ENCODE measurements at regions not wholly inside any gene's neighbourhood (a gene's known extent, or its start where the extent isn't known, plus 50 kb on each side); places are given as distances from the start of the nearest gene placed in this dataset.

DNA sequence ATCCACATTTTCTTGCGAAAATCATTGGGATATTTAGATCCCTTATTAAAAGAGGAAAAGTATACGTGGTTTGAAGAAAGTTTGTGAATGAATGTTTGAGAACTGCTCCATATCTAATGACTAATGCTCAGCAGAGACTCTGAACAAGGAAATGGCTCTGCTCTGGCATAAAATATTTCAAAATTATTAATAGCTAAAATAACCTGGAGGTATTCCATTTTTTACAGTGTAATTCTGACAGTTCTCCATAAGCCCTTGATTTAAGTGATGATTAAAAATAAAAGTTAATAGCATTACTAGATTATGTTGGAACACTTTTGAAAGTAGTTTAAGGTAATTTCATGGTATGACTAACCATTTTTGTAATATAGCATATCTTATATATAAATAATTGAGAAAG, 1276.9 kb upstream of the TENM3 start:
- H3K36me3 ChIP-seq (ENCODE audit: control insufficient read depth in 2 of 2, insufficient read depth in 2 of 2, low read length in 1 of 2) = no peaks in the 10 kb centered on the region
- no peak overlapping the region for H2AFZ ChIP-seq (ENCODE audit: control insufficient read depth, low read depth, low read length)
- intact Hi-C loops (cut with micrococcal nuclease; ENCODE audit: unreplicated experiment) (no loop called here), in situ Hi-C loops (cut with MboI) (no loop called here)
- no peak overlapping the region for H3K4me3 ChIP-seq
- no peaks in the 10 kb centered on the region for H3K9me3 ChIP-seq (replicated peaks; ENCODE audit: control insufficient read depth, insufficient read depth, low read length)
- SMC1A ChIA-PET (ENCODE audit: uncharacterized antibody, unreplicated experiment) = no interaction called here
- 0% methylated on average over 2 of the region's 2 CpGs for WGBS (ENCODE audit: insufficient coverage, insufficient replicate concordance, low lambda C conversion rate, missing lambda C conversion rate)
- DNase-seq (ENCODE audit: low read depth, low spot score) (no peak), ATAC-seq (no peak), FAIRE-seq (no peak)
- RAD21 ChIA-PET (ENCODE audit: unreplicated experiment) = no interaction called here
- no peaks in the 10 kb centered on the region for H3K27me3 ChIP-seq (replicated peaks in 1 of 2; ENCODE audit: control insufficient read depth in 2 of 2, insufficient read depth in 2 of 2, low read length in 1 of 2)
- POLR2A ChIA-PET = no interaction called here
- H3K4me1 ChIP-seq (ENCODE audit: control insufficient read depth, insufficient read depth, low read length) = no peaks in the 10 kb centered on the region
- no peak overlapping the region for H3K27ac ChIP-seq (ENCODE audit: control insufficient read depth, insufficient read depth)
- BruUV-seq (replicated peaks) = no TSS peak
- H4K20me1 ChIP-seq (ENCODE audit: control insufficient read depth, insufficient read depth) = no peaks in the 10 kb centered on the region
- CTCF ChIA-PET = no interaction called here
- no peak overlapping the region for H3K4me2 ChIP-seq (ENCODE audit: control insufficient read depth, insufficient read depth)
- no peaks in the 10 kb centered on the region for H3K79me2 ChIP-seq (ENCODE audit: control insufficient read depth, insufficient read depth, low read length)
- H3K9ac ChIP-seq (ENCODE audit: control insufficient read depth, insufficient read depth, low read length) = no peak overlapping the region
- TF ChIP-seq POLR2AphosphoS5 (IDR thresholded peaks at IDR 0.05; ENCODE audit: low read length) = no peak
- no peak for TF ChIP-seq IRF4 (IDR thresholded peaks at IDR 0.05; ENCODE audit: low read depth, low read length)
- no peak for TF ChIP-seq SRF (IDR thresholded peaks at IDR 0.05; ENCODE audit: low read depth in 2 of 2, low read length in 2 of 2)
- TF ChIP-seq, protein P1, sequence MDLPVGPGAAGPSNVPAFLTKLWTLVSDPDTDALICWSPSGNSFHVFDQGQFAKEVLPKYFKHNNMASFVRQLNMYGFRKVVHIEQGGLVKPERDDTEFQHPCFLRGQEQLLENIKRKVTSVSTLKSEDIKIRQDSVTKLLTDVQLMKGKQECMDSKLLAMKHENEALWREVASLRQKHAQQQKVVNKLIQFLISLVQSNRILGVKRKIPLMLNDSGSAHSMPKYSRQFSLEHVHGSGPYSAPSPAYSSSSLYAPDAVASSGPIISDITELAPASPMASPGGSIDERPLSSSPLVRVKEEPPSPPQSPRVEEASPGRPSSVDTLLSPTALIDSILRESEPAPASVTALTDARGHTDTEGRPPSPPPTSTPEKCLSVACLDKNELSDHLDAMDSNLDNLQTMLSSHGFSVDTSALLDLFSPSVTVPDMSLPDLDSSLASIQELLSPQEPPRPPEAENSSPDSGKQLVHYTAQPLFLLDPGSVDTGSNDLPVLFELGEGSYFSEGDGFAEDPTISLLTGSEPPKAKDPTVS (IDR thresholded peaks at IDR 0.05; ENCODE audit: low read depth, low read length) = no peak
- TF ChIP-seq MLLT1 (IDR thresholded peaks at IDR 0.05) = no peak
- TF ChIP-seq, protein P2, sequence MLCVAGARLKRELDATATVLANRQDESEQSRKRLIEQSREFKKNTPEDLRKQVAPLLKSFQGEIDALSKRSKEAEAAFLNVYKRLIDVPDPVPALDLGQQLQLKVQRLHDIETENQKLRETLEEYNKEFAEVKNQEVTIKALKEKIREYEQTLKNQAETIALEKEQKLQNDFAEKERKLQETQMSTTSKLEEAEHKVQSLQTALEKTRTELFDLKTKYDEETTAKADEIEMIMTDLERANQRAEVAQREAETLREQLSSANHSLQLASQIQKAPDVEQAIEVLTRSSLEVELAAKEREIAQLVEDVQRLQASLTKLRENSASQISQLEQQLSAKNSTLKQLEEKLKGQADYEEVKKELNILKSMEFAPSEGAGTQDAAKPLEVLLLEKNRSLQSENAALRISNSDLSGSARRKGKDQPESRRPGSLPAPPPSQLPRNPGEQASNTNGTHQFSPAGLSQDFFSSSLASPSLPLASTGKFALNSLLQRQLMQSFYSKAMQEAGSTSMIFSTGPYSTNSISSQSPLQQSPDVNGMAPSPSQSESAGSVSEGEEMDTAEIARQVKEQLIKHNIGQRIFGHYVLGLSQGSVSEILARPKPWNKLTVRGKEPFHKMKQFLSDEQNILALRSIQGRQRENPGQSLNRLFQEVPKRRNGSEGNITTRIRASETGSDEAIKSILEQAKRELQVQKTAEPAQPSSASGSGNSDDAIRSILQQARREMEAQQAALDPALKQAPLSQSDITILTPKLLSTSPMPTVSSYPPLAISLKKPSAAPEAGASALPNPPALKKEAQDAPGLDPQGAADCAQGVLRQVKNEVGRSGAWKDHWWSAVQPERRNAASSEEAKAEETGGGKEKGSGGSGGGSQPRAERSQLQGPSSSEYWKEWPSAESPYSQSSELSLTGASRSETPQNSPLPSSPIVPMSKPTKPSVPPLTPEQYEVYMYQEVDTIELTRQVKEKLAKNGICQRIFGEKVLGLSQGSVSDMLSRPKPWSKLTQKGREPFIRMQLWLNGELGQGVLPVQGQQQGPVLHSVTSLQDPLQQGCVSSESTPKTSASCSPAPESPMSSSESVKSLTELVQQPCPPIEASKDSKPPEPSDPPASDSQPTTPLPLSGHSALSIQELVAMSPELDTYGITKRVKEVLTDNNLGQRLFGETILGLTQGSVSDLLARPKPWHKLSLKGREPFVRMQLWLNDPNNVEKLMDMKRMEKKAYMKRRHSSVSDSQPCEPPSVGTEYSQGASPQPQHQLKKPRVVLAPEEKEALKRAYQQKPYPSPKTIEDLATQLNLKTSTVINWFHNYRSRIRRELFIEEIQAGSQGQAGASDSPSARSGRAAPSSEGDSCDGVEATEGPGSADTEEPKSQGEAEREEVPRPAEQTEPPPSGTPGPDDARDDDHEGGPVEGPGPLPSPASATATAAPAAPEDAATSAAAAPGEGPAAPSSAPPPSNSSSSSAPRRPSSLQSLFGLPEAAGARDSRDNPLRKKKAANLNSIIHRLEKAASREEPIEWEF (IDR thresholded peaks at IDR 0.05; ENCODE audit: insufficient replicate concordance, low read depth, low read length) = no peak
- TF ChIP-seq ATF7 (IDR thresholded peaks at IDR 0.05; ENCODE audit: low read depth) = no peak
- no peak for TF ChIP-seq TCF3 (IDR thresholded peaks at IDR 0.05; ENCODE audit: borderline replicate concordance, insufficient read depth, low read depth, low read length)
- no peak for TF ChIP-seq SMAD1 (IDR thresholded peaks at IDR 0.05; ENCODE audit: low read depth, partially characterized antibody)
- no peak for TF ChIP-seq HDAC6 (IDR thresholded peaks at IDR 0.05; ENCODE audit: unreplicated experiment)
- TF ChIP-seq MYB (IDR thresholded peaks at IDR 0.05; ENCODE audit: borderline replicate concordance, low read depth, low read length) = no peak
- TF ChIP-seq NR2C2 (IDR thresholded peaks at IDR 0.05; ENCODE audit: borderline replicate concordance, control insufficient read depth, insufficient read length, low read depth) = no peak
- TF ChIP-seq CEBPZ (IDR thresholded peaks at IDR 0.05; ENCODE audit: low read depth, low read length) = no peak

Measured in GM12878 (cell line).